Heart left ventricle (tissue), 13 donors: ENCODE measurements at regions not wholly inside any gene's neighbourhood (a gene's known extent, or its start where the extent isn't known, plus 50 kb on each side); places are given as distances from the start of the nearest gene placed in this dataset.

Experiments used
- POLR2A ChIP-seq, 2 donors: fragments of 450-650 bp; IDR thresholded peaks; one replicate each; pipeline ENCODE4 v1.6.1; 2017; ENCODE audit warnings: antibody characterized with exemption in 2 of 2, mild to moderate bottlenecking in 2 of 2, moderate library complexity in 2 of 2
- TF ChIP-seq, protein P1 (sequence below), 12 donors: fragments of 200-600 bp; sonication (generic) in 4 of 12; IDR thresholded peaks; one replicate each; pipeline versions ENCODE4 v1.5.0 to v1.8.0; 2018 to 2022; ENCODE audit warnings: antibody characterized with exemption in 12 of 12, mild to moderate bottlenecking in 5 of 12
- donor health status: ischemic (EF 13 %, LVEDD 7.1; RV severe dilation, severe dysfunction).
- donor health status: DM: no; HTN: yes; CAD: no.
- donor health status: DM: no; HTN: no; CAD: no.
- donor health status: ischemic (EF 25% LVEDD 6.9; RV normal size, moderate dysfunction).
- donor health status: ischemic (EF 25% LVEDD 5.7; RV mildly dilated, moderate dysfunction).
- donor health status: ischemic (EF 35%, LVEDD 5.7; RV mildly dilated, moderate dysfunction).
- donor health status: nonischemic (EF 11% LVEDD 7.7; RV severe dilation, severe dysfunction).
- donor health status: DM: yes; HTN: yes; CAD: no.
- donor health status: PGD.
- donor health status: ischemic (EF 29% LVEDD 5.4; RV normal size, mild dysfunction).
- donor health status: nonischemic (EF 23%, LVEDD 6.1; RV moderate dilation, normal function).

DNA sequence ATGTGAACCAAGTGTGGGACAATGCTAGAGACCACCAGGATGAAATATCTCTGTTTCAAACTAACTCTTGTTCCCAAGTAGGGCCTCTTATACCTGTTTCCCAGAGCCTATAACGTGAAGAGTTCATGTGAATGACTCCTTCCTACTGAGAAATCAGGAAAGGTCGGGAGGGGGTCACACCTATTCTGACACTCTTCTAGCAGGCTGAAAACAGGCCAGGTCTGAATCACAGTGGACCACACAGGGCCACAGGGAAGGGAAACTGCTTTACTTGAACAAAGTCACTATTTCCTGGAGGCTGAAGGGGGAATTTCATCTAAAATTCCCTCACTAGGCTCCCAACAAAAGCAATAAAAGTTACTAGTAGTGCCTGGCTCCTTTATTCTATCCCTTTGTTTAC lies 88.4 kb upstream of the BMP2 start:
- TF ChIP-seq, protein P1, sequence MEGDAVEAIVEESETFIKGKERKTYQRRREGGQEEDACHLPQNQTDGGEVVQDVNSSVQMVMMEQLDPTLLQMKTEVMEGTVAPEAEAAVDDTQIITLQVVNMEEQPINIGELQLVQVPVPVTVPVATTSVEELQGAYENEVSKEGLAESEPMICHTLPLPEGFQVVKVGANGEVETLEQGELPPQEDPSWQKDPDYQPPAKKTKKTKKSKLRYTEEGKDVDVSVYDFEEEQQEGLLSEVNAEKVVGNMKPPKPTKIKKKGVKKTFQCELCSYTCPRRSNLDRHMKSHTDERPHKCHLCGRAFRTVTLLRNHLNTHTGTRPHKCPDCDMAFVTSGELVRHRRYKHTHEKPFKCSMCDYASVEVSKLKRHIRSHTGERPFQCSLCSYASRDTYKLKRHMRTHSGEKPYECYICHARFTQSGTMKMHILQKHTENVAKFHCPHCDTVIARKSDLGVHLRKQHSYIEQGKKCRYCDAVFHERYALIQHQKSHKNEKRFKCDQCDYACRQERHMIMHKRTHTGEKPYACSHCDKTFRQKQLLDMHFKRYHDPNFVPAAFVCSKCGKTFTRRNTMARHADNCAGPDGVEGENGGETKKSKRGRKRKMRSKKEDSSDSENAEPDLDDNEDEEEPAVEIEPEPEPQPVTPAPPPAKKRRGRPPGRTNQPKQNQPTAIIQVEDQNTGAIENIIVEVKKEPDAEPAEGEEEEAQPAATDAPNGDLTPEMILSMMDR (IDR thresholded peaks at IDR 0.05) = no peak
- no peak for TF ChIP-seq POLR2A (IDR thresholded peaks at IDR 0.05)
